ENCODE measurements at regions not wholly inside any gene's neighbourhood (a gene's known extent, or its start where the extent isn't known, plus 50 kb on each side); places are given as distances from the start of the nearest gene placed in this dataset.
A peak's percentile ranks its signal among the peaks of the same experiment; 100 is the strongest.

- Histone ChIP-seq H3K9me3 (peaks cover 0 to 15% of the 10 kb centered on the region in 2 donors), H3K4me3 (no peak overlapping the region), H3K36me3 (no peaks in the 10 kb centered on the region), H3K4me1 (no peaks in the 10 kb centered on the region), H3K27me3 (no peaks in the 10 kb centered on the region), H3K27ac (no peak overlapping the region)
- TF ChIP-seq CTCF (IDR thresholded peaks at IDR 0.05), result no peak
- DNase-seq, result no peak
- ATAC-seq, result no peak
- intact Hi-C loops (cut with DNase I), result no loop called here
Observed at GRCh38 chr12:29880987-29881386, 97.2 kb upstream of the TMTC1 start.

- intact Hi-C loops (cut with DNase I), result no loop called here
- DNase-seq (no peak), ATAC-seq (no peak)
- Histone ChIP-seq H3K27me3 (no peaks in the 10 kb centered on the region), H3K4me3 (no peak overlapping the region), H3K27ac (no peak overlapping the region), H3K36me3 (no peaks in the 10 kb centered on the region), H3K4me1 (no peaks in the 10 kb centered on the region), H3K9me3 (peaks cover 0 to 15% of the 10 kb centered on the region in 2 donors)
- no peak for TF ChIP-seq CTCF (IDR thresholded peaks at IDR 0.05)
Observed at GRCh38 chr12:29879606-29880308, 96.0 kb upstream of the TMTC1 start.

- no peak overlapping the region for H3K27ac ChIP-seq
- ATAC-seq, result no peak
- no peaks in the 10 kb centered on the region for H3K36me3 ChIP-seq
- H3K9me3 ChIP-seq, result no peaks in the 10 kb centered on the region
- H3K4me1 ChIP-seq, result no peaks in the 10 kb centered on the region
- peak in 2 of 4 donors; percentile 26 to 35 for DNase-seq
- no peak overlapping the region for H3K4me3 ChIP-seq
- intact Hi-C loops (cut with DNase I), result no loop called here
- TF ChIP-seq CTCF (IDR thresholded peaks at IDR 0.05), result no peak
- H3K27me3 ChIP-seq, result no peaks in the 10 kb centered on the region
Observed at GRCh38 chr12:29869946-29870345, 86.2 kb upstream of the TMTC1 start.

GRCh38 chr12:29867823-29868222 is 84.1 kb upstream of the TMTC1 start:
- H3K27me3 ChIP-seq, result no peaks in the 10 kb centered on the region
- TF ChIP-seq CTCF (IDR thresholded peaks at IDR 0.05), result no peak
- no peaks in the 10 kb centered on the region for H3K4me1 ChIP-seq

GRCh38 chr12:29863665-29864064 is 79.9 kb upstream of the TMTC1 start:
- H3K27ac ChIP-seq, result no peak overlapping the region
- intact Hi-C loops (cut with DNase I), result no loop called here
- ATAC-seq, result no peak
- no peaks in the 10 kb centered on the region for H3K9me3 ChIP-seq
- TF ChIP-seq CTCF (IDR thresholded peaks at IDR 0.05), result no peak
- no peaks in the 10 kb centered on the region for H3K36me3 ChIP-seq
- no peaks in the 10 kb centered on the region for H3K4me1 ChIP-seq
- no peaks in the 10 kb centered on the region for H3K27me3 ChIP-seq
- no peak for DNase-seq
- H3K4me3 ChIP-seq, result no peak overlapping the region

More at GRCh38 chr12:29867823-29868222, 84.1 kb upstream of the TMTC1 start:
- intact Hi-C loops (cut with DNase I), result no loop called here
- DNase-seq, result no peak
- Histone ChIP-seq H3K36me3 (no peaks in the 10 kb centered on the region), H3K4me3 (no peak overlapping the region), H3K9me3 (no peaks in the 10 kb centered on the region), H3K27ac (no peak overlapping the region)
- no peak for ATAC-seq

All from left lung (tissue), 4 donors.